Stomach (tissue), 4 donors: ENCODE measurements at regions not wholly inside any gene's neighbourhood (a gene's known extent, or its start where the extent isn't known, plus 50 kb on each side); places are given as distances from the start of the nearest gene placed in this dataset.

Source experiments
- CTCF ChIP-seq, 7 experiments: fragments of 450-650 bp in 4 of 7; fragments of 200-600 bp in 3 of 7; sonication (generic) in 3 of 7; IDR thresholded peaks; one replicate each; pipeline ENCODE4 v1.5.1; 2016 to 2019; ENCODE audit warnings: antibody characterized with exemption in 7 of 7, control low read depth in 2 of 7, mild to moderate bottlenecking in 1 of 7
- POLR2A ChIP-seq, 4 donors: fragments of 450-650 bp; IDR thresholded peaks; one replicate each; pipeline ENCODE4 v1.6.1; 2016; ENCODE audit warnings: antibody characterized with exemption in 4 of 4, control low read depth in 2 of 4, mild to moderate bottlenecking in 1 of 4, moderate library complexity in 1 of 4
- POLR2AphosphoS5 ChIP-seq, 3 donors: sonication (generic); formaldehyde crosslinking; IDR thresholded peaks; one replicate each; pipeline ENCODE4 v1.6.1; 2016; ENCODE audit warnings: antibody characterized with exemption in 3 of 3

GRCh38 chr6:170099387-170099786 is 191.5 kb downstream of the DLL1 start:
- no peak for TF ChIP-seq CTCF (IDR thresholded peaks at IDR 0.05)
- TF ChIP-seq POLR2AphosphoS5 (IDR thresholded peaks at IDR 0.05), result no peak
- no peak for TF ChIP-seq POLR2A (IDR thresholded peaks at IDR 0.05)
